ENCODE measurements at regions not wholly inside any gene's neighbourhood (a gene's known extent, or its start where the extent isn't known, plus 50 kb on each side); places are given as distances from the start of the nearest gene placed in this dataset.

DNA sequence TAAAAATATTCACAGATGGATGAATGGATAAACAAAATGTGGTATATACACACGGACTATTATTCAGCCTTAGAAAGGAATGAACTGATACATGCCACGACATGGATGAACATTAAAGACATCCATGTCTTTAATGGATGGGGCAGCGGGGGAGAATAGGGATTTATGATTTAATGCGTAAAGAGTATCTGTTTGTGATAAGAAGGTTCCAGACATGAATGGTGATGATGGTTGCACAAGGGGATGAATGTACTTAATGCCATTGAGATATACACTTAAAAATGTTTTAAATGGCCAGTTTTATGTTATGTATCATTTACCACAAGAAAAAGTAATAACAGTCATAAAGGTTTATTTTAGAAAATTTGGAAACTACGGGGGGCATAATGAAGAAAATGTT lies 108.6 kb upstream of the WLS start:
- no peak overlapping the region for H2AFZ ChIP-seq (ENCODE audit: low read depth, low read length, severe bottlenecking)
- TF ChIP-seq, protein P1, sequence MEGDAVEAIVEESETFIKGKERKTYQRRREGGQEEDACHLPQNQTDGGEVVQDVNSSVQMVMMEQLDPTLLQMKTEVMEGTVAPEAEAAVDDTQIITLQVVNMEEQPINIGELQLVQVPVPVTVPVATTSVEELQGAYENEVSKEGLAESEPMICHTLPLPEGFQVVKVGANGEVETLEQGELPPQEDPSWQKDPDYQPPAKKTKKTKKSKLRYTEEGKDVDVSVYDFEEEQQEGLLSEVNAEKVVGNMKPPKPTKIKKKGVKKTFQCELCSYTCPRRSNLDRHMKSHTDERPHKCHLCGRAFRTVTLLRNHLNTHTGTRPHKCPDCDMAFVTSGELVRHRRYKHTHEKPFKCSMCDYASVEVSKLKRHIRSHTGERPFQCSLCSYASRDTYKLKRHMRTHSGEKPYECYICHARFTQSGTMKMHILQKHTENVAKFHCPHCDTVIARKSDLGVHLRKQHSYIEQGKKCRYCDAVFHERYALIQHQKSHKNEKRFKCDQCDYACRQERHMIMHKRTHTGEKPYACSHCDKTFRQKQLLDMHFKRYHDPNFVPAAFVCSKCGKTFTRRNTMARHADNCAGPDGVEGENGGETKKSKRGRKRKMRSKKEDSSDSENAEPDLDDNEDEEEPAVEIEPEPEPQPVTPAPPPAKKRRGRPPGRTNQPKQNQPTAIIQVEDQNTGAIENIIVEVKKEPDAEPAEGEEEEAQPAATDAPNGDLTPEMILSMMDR (IDR thresholded peaks at IDR 0.05; ENCODE audit: insufficient read depth, low read length, poor library complexity, severe bottlenecking), result no peak
- TF ChIP-seq EZH2phosphoT487 (conservative IDR thresholded peaks at IDR 0.05; ENCODE audit: low read length), result no peak
- H3K4me2 ChIP-seq (ENCODE audit: low read depth, low read length, poor library complexity, severe bottlenecking), result no peak overlapping the region
- no peaks in the 10 kb centered on the region for H4K20me1 ChIP-seq (ENCODE audit: low read depth, low read length)
- H3K36me3 ChIP-seq (ENCODE audit: low read length), result no peaks in the 10 kb centered on the region
- no peak overlapping the region for H3K27ac ChIP-seq (ENCODE audit: low read depth, low read length)
- H3K9ac ChIP-seq (ENCODE audit: low read length), result no peak overlapping the region
- H3K9me2 ChIP-seq (replicated peaks; ENCODE audit: insufficient read depth, low read length), result no peaks in the 10 kb centered on the region
- H3K9me3 ChIP-seq (ENCODE audit: insufficient read depth, low read length), result no peaks in the 10 kb centered on the region
- H3K4me3 ChIP-seq (ENCODE audit: insufficient read depth, low read length, poor library complexity, severe bottlenecking), result no peak overlapping the region
- H3F3A ChIP-seq (ENCODE audit: insufficient read depth), result no peaks in the 10 kb centered on the region
- H3K27me3 ChIP-seq (ENCODE audit: low read length), result no peaks in the 10 kb centered on the region
- H3K79me2 ChIP-seq (ENCODE audit: insufficient read depth, low read length), result no peaks in the 10 kb centered on the region

DNA sequence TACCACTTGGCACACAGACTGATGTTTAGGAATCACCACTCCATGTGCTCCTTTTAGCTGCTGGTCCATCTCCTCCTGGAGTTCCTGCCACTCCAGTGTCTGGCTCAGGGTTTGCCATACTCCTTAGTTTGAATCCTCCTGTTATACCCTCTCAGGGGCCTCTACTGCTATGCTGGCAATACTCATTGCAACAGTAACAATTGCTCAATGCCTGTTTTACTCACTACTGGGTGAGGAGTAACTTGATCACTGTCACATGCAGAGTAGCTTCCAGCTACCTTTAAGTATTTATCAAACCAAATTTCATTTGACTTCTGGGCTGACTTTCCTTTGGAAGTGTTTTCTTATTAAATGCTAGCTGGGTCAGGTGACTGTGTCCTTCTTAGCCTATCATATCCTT lies 107.2 kb upstream of the WLS start:
- no peaks in the 10 kb centered on the region for H3K9me2 ChIP-seq (replicated peaks; ENCODE audit: insufficient read depth, low read length)
- H3K27ac ChIP-seq (ENCODE audit: low read depth, low read length), result no peak overlapping the region
- H3K79me2 ChIP-seq (ENCODE audit: insufficient read depth, low read length), result no peaks in the 10 kb centered on the region
- H3K36me3 ChIP-seq (ENCODE audit: low read length), result no peaks in the 10 kb centered on the region
- no peaks in the 10 kb centered on the region for H3K27me3 ChIP-seq (ENCODE audit: low read length)
- no peaks in the 10 kb centered on the region for H3K9me3 ChIP-seq (ENCODE audit: insufficient read depth, low read length)
- no peaks in the 10 kb centered on the region for H3F3A ChIP-seq (ENCODE audit: insufficient read depth)
- no peak overlapping the region for H3K4me2 ChIP-seq (ENCODE audit: low read depth, low read length, poor library complexity, severe bottlenecking)
- H3K9ac ChIP-seq (ENCODE audit: low read length), result no peak overlapping the region
- no peak overlapping the region for H3K4me3 ChIP-seq (ENCODE audit: insufficient read depth, low read length, poor library complexity, severe bottlenecking)
- no peaks in the 10 kb centered on the region for H4K20me1 ChIP-seq (ENCODE audit: low read depth, low read length)
- no peak overlapping the region for H2AFZ ChIP-seq (ENCODE audit: low read depth, low read length, severe bottlenecking)
- TF ChIP-seq EZH2phosphoT487 (conservative IDR thresholded peaks at IDR 0.05; ENCODE audit: low read length), result no peak
- TF ChIP-seq, protein P1 (IDR thresholded peaks at IDR 0.05; ENCODE audit: insufficient read depth, low read length, poor library complexity, severe bottlenecking), result no peak

GRCh38 chr1:68338081-68338480 lies 105.8 kb upstream of the WLS start:
- Histone ChIP-seq H3K79me2 (ENCODE audit: insufficient read depth, low read length) (no peaks in the 10 kb centered on the region), H3K27me3 (ENCODE audit: low read length) (no peaks in the 10 kb centered on the region), H3F3A (ENCODE audit: insufficient read depth) (no peaks in the 10 kb centered on the region), H4K20me1 (ENCODE audit: low read depth, low read length) (no peaks in the 10 kb centered on the region), H3K27ac (ENCODE audit: low read depth, low read length) (no peak overlapping the region), H3K4me2 (ENCODE audit: low read depth, low read length, poor library complexity, severe bottlenecking) (no peak overlapping the region), H3K9me2 (replicated peaks; ENCODE audit: insufficient read depth, low read length) (no peaks in the 10 kb centered on the region), H3K36me3 (ENCODE audit: low read length) (no peaks in the 10 kb centered on the region), H3K9ac (ENCODE audit: low read length) (no peak overlapping the region), H3K4me3 (ENCODE audit: insufficient read depth, low read length, poor library complexity, severe bottlenecking) (no peak overlapping the region), H3K9me3 (ENCODE audit: insufficient read depth, low read length) (no peaks in the 10 kb centered on the region), H2AFZ (ENCODE audit: low read depth, low read length, severe bottlenecking) (no peak overlapping the region)
- TF ChIP-seq, protein P1 (IDR thresholded peaks at IDR 0.05; ENCODE audit: insufficient read depth, low read length, poor library complexity, severe bottlenecking), result no peak
- TF ChIP-seq EZH2phosphoT487 (conservative IDR thresholded peaks at IDR 0.05; ENCODE audit: low read length), result no peak
